ENCODE measurements at regions not wholly inside any gene's neighbourhood (a gene's known extent, or its start where the extent isn't known, plus 50 kb on each side); places are given as distances from the start of the nearest gene placed in this dataset.

DNA sequence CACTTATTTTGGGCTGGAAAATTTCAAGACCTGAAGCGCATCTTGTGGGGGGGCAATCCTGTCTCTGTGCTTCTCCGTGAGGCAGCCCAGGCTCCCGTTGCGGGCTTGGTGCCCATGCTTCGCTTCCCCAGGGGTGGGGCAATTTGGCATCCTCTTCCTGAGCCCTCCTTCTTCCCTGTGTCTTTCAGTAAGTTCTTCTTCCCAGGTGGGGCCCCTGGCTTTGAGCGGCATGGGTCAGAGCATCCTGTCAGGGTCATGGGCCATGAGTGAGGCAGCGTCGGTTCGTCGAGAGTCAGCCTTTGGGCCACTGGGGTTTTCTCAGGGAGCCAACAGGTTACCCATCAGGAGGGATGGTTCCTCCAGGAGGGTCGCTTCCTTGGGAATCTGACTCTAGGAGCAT is 200.7 kb downstream of the UBE3A start:
- TF ChIP-seq CTCF (IDR thresholded peaks at IDR 0.05; ENCODE audit: extremely low read depth in 1 of 2, insufficient read depth in 1 of 2, low read depth in 1 of 2, low read length in 2 of 2) (no peak), MAX (IDR thresholded peaks at IDR 0.05; ENCODE audit: insufficient read depth, insufficient read length) (no peak), EZH2 (IDR thresholded peaks at IDR 0.05; ENCODE audit: borderline replicate concordance, low read depth, low read length, severe bottlenecking) (no peak), POLR2A (IDR thresholded peaks at IDR 0.05; ENCODE audit: low read depth, low read length) (no peak), GATA2 (IDR thresholded peaks at IDR 0.05; ENCODE audit: insufficient read depth, insufficient read length, low read depth, low read length) (no peak), MYC (IDR thresholded peaks at IDR 0.05; ENCODE audit: low read depth, low read length) (no peak)
